ENCODE measurements at regions not wholly inside any gene's neighbourhood (a gene's known extent, or its start where the extent isn't known, plus 50 kb on each side); places are given as distances from the start of the nearest gene placed in this dataset.

DNA sequence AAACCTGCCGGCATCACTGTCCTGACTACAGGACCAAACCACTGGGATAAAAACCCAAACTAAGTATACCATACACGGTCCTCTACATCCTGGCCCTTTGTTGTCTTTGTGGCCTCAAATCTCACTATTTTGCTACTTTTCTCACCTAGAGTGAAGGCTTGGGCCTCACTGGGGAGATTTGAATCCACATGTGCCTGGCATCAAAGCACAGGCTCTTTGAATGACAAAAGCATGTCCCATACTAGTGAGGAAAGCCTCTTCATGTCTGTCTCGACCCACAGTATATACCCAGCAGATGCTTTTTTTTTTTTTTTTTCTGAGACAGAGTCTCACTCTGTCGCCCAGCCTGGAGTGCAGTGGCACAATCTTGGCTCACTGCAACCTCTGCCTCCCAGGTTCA, 72.5 kb upstream of the DRD2 start:
- Histone ChIP-seq H3K4me1 (peaks cover 0 to under 1% (median 0%) of the 10 kb centered on the region in 3 donors), H3K36me3 (no peaks in the 10 kb centered on the region), H3K27me3 (peaks cover 0 to 27% (median 0%) of the 10 kb centered on the region in 4 donors), H3K4me3 (no peak overlapping the region), H3K9me3 (no peaks in the 10 kb centered on the region), H3K27ac (no peak overlapping the region)
- 59 to 70% methylated on average over 4 of the region's 4 CpGs for WGBS, 2 donors
- no peak for TF ChIP-seq POLR2A (IDR thresholded peaks at IDR 0.05)
- TF ChIP-seq, protein P1, sequence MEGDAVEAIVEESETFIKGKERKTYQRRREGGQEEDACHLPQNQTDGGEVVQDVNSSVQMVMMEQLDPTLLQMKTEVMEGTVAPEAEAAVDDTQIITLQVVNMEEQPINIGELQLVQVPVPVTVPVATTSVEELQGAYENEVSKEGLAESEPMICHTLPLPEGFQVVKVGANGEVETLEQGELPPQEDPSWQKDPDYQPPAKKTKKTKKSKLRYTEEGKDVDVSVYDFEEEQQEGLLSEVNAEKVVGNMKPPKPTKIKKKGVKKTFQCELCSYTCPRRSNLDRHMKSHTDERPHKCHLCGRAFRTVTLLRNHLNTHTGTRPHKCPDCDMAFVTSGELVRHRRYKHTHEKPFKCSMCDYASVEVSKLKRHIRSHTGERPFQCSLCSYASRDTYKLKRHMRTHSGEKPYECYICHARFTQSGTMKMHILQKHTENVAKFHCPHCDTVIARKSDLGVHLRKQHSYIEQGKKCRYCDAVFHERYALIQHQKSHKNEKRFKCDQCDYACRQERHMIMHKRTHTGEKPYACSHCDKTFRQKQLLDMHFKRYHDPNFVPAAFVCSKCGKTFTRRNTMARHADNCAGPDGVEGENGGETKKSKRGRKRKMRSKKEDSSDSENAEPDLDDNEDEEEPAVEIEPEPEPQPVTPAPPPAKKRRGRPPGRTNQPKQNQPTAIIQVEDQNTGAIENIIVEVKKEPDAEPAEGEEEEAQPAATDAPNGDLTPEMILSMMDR (IDR thresholded peaks at IDR 0.05) = no peak
- no peak for DNase-seq
- intact Hi-C loops (cut with DNase I) = no loop called here

DNA sequence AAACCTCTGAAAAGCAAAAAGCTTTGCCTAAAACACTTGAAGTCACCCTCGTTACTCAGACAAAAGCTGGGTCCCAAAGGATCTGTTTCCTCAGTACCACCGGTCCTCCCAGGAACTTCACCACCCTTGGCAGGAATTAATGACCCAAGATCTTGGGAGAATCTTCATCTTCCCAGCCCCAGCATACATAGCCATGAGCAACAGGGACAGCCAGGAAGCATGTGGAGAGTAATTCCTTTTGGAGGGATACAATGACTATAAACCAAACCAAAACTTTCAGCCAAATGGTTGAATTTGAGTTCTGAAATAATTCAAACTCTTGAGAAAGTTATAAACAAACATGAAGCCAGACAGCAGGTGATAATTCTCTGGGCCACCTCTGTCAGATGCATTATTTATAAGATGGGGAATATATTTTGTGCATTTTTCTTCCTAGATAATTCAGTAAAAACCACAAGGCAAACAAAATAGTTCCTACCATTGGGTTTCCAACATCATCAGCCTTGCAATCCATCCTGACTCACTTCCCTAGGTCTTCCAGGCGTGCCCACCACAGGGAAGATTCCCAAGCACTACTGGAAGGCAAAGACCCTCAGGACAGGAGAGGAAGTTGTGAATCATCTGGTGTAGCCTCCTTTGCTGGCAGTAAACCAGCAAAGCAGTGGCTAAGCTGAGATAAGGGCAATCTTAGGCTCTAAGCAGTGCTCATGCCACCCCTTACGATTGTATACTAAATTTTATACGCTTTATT, 71.7 kb upstream of the DRD2 start:
- Histone ChIP-seq H3K4me3 (no peak overlapping the region), H3K27me3 (peaks cover 0 to 27% (median 0%) of the 10 kb centered on the region in 4 donors), H3K27ac (no peak overlapping the region), H3K4me1 (no peaks in the 10 kb centered on the region), H3K9me3 (no peaks in the 10 kb centered on the region), H3K36me3 (no peaks in the 10 kb centered on the region)
- 43 to 48% methylated on average over 5 of the region's 5 CpGs for WGBS, 2 donors
- no peak for DNase-seq
- TF ChIP-seq POLR2A (IDR thresholded peaks at IDR 0.05) = no peak
- TF ChIP-seq, protein P1 (IDR thresholded peaks at IDR 0.05) = no peak
- intact Hi-C loops (cut with DNase I) = no loop called here

DNA sequence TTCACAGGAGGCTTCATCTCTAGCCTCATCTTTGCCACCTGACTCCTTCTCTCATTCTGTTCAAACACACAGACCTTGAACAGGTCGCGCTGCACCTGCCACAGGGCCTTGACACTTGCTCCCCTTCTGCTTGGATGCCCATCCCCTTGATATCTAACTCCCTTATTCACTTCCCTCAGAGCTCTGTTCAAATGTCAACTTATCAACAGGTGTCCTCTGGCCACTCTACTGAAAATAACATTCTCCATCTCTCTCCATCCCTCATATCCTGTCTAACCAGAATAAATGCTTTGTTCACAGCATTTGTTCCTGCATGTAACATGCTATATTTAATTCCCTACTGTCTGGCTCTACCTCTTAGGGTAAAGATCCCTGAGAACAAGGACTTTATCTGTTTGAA, 67.2 kb upstream of the DRD2 start:
- intact Hi-C loops (cut with DNase I) = no loop called here
- Histone ChIP-seq H3K9me3 (no peaks in the 10 kb centered on the region), H3K36me3 (no peaks in the 10 kb centered on the region), H3K4me1 (no peaks in the 10 kb centered on the region), H3K27ac (no peak overlapping the region), H3K4me3 (no peak overlapping the region), H3K27me3 (peaks cover 0 to 36% (median 0%) of the 10 kb centered on the region in 4 donors)
- TF ChIP-seq, protein P1 (IDR thresholded peaks at IDR 0.05) = no peak
- no peak for TF ChIP-seq POLR2A (IDR thresholded peaks at IDR 0.05)
- DNase-seq = no peak
- 93 to 95% methylated on average over 2 of the region's 2 CpGs for WGBS, 2 donors

DNA sequence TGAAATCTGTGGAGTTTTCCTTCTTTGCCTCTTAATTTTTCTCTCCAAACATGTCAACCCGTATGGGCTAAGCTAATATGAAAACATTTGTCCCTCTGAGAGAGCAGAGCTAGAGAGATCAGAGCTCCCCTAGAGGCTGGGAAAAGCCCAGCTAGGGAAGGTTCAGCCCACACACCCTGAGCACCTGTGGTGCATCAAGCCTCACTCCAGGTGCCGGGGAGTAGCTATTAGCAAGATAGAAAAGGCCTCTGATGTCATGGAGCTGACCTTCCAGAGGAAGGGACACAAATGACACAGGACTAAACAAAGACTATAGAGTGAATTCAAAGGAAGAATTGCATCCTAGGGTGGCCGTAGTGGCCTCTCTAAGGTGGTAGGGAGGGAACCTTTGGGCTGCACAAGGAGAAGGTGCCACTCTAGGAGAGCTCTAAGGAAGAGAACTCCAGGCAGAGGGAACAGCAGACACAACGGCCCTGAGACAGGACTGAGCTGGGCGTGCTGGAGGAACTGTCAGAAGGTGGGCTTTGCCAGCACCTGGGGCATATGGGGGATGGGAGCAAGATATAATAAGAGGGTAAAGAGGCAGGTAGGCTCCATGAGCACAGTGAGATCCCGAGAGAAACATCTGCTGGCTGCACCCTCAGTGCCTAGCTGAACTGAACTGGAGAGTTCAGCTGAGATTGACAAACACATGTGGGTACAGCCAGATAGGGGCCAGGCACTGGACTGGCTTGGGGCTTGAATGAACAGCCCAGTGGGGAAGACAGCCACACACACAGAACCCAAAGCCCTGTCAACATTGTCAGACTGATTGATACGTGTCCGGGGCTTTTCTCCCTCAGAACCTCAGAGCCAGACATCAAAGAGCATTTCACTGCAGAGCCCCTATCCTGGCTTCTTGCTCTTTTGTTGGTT, 65.5 kb upstream of the DRD2 start:
- no peak for DNase-seq
- Histone ChIP-seq H3K4me3 (no peak overlapping the region), H3K27me3 (peaks cover 0 to 35% (median 0%) of the 10 kb centered on the region in 4 donors), H3K4me1 (no peaks in the 10 kb centered on the region), H3K27ac (no peak overlapping the region), H3K36me3 (no peaks in the 10 kb centered on the region), H3K9me3 (no peaks in the 10 kb centered on the region)
- TF ChIP-seq, protein P1 (IDR thresholded peaks at IDR 0.05) = no peak
- no peak for TF ChIP-seq POLR2A (IDR thresholded peaks at IDR 0.05)
- WGBS, 2 donors = 81 to 89% methylated on average over 6 to 8 of the region's 8 CpGs
- intact Hi-C loops (cut with DNase I) = no loop called here
